OCI-LY3 (cell line): ENCODE measurements at regions not wholly inside any gene's neighbourhood (a gene's known extent, or its start where the extent isn't known, plus 50 kb on each side); places are given as distances from the start of the nearest gene placed in this dataset.
A peak's percentile ranks its signal among the peaks of the same experiment; 100 is the strongest.
"Not testable (repeated sequence)": the region's sequence is repeated elsewhere in the genome, so short reads cannot be mapped to it uniquely, and the experiment has no call there.

Experiments used
- H2AFZ ChIP-seq: fragments of 200-600, 300-600 bp; shearing (Covaris generic); 2 replicates; pipeline ENCODE4 v1.6.0; 2014; ENCODE audit warnings: antibody characterized with exemption, low read depth, low read length
- H3K27ac ChIP-seq: fragments of 200-600, 300-600 bp; sonication (generic); 2 replicates; pipeline ENCODE4 v1.5.1; 2014; ENCODE audit warnings: mild to moderate bottlenecking, low read length, moderate library complexity, mixed read lengths
- H3K27me3 ChIP-seq: fragments of 200-600, 300-600 bp; sonication (generic); 2 replicates; pipeline ENCODE4 v1.6.1; 2014; ENCODE audit warnings: low read depth, low read length, mixed read lengths
- H3K36me3 ChIP-seq: fragments of 200-600, 300-600 bp; sonication (generic); replicated peaks from 2 replicates; pipeline ENCODE3; 2014; ENCODE audit warnings: low read depth, low read length, mixed read lengths
- H3K4me1 ChIP-seq: fragments of 300-600, 200-600 bp; sonication (generic); 2 replicates; pipeline ENCODE4 v1.6.1; 2014; ENCODE audit warnings: low read length, mixed read lengths
- H3K4me2 ChIP-seq: fragments of 200-600, 300-600 bp; sonication (generic); 2 replicates; pipeline ENCODE4 v1.6.1; 2014; ENCODE audit warnings: low read length, mixed read lengths
- H3K4me3 ChIP-seq: fragments of 300-600, 200-600 bp; sonication (generic); 2 replicates; pipeline ENCODE4 v1.5.1; 2014; ENCODE audit warnings: antibody characterized with exemption, mild to moderate bottlenecking, low read length, moderate library complexity
- H3K79me2 ChIP-seq: fragments of 300-600, 200-600 bp; shearing (Covaris generic); 2 replicates; pipeline ENCODE4 v1.6.1; 2014; ENCODE audit warnings: mild to moderate bottlenecking, low read length, mixed read lengths
- H3K9ac ChIP-seq: fragments of 300-600, 200-600 bp; shearing (Covaris generic); 2 replicates; pipeline ENCODE4 v1.6.0; 2014; ENCODE audit warnings: mild to moderate bottlenecking, low read length, moderate library complexity
- H3K9me3 ChIP-seq: fragments of 200-600, 300-600 bp; shearing (Covaris generic); 2 replicates; pipeline ENCODE4 v1.6.1; 2014; ENCODE audit warnings: low read length, mixed read lengths; ENCODE audit not compliant: insufficient read depth
- H4K20me1 ChIP-seq: fragments of 200-600, 300-600 bp; sonication (generic); 2 replicates; pipeline ENCODE4 v1.6.1; 2016; ENCODE audit warnings: low read length, mixed read lengths; ENCODE audit not compliant: insufficient read depth
- CTCF ChIP-seq: fragments of 200-600, 300-600 bp; sonication (generic); IDR thresholded peaks from 2 replicates; pipeline ENCODE4 v1.5.1; 2014; ENCODE audit warnings: antibody characterized with exemption, low read length, low read depth
- EZH2phosphoT487 ChIP-seq: fragments of 200-600 bp; shearing (Covaris generic); IDR thresholded peaks from 2 replicates; pipeline ENCODE4 v1.6.1; 2018; ENCODE audit warnings: antibody characterized with exemption, mixed run types, low read depth

DNA sequence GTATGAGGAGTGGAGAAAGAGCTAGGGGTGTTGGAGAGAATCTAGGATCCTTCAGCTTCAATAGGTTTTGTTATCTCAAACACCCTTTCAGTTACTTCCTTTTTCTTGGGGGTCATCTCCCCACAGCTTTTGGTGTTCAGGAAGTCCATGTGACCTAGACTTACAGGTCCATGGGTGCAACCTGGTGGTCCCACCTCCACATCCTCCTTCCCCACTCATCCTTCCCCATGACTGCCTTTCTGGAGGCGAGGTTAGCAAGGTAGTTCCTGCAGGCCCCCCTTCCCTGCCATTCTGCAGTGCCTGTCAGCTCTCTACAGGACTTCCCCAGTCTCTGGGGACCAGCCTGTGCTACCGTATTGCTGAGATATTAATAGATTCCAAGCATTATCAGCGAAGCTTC lies 107.6 kb downstream of the TMEM17 start:
- Histone ChIP-seq H3K4me1 (peaks cover 9% of the 10 kb centered on the region), H3K4me2 (peak overlapping the region; percentile 27), H2AFZ (peak overlapping the region; percentile 59)

GRCh38 chr2:62396880-62397279 lies 109.1 kb downstream of the TMEM17 start:
- Histone ChIP-seq H3K27ac (no peak overlapping the region), H2AFZ (no peak overlapping the region), H3K27me3 (no peaks in the 10 kb centered on the region), H3K79me2 (no peaks in the 10 kb centered on the region), H3K4me1 (peaks cover 9% of the 10 kb centered on the region), H4K20me1 (no peaks in the 10 kb centered on the region), H3K4me3 (no peak overlapping the region), H3K36me3 (no peaks in the 10 kb centered on the region), H3K9me3 (no peaks in the 10 kb centered on the region), H3K4me2 (no peak overlapping the region), H3K9ac (no peak overlapping the region)
- TF ChIP-seq EZH2phosphoT487 (no peak), CTCF (no peak)

More for the DNA sequence above, 107.6 kb downstream of the TMEM17 start:
- H4K20me1 ChIP-seq: no peaks in the 10 kb centered on the region
- H3K27ac ChIP-seq: no peak overlapping the region
- H3K9ac ChIP-seq: no peak overlapping the region
- no peaks in the 10 kb centered on the region for H3K9me3 ChIP-seq
- TF ChIP-seq EZH2phosphoT487 (no peak), CTCF (no peak)
- no peaks in the 10 kb centered on the region for H3K79me2 ChIP-seq
- no peaks in the 10 kb centered on the region for H3K36me3 ChIP-seq
- H3K4me3 ChIP-seq: peak overlapping the region; percentile 10; the same call in 1 of the 2 replicates
- no peaks in the 10 kb centered on the region for H3K27me3 ChIP-seq

DNA sequence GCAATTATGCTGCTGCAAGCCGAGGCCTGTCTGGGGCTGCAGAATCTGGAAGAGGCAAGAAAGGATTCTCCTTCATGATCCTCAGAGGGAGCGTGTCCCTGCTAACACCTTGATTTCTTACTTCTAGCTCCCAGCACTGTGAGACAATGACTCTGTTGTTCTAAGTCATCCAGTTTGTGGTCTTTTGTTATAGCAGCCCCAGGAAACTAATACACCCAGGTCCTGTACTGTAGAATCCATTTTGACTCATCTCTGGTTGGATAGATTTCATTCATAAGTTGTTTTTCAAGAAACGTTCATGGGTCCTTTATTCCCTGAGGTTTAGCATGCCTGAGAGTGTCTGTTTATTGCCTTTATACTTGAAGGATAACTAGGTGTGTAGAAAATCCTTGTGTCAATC lies 112.7 kb downstream of the TMEM17 start:
- Histone ChIP-seq H3K4me2 (no peak overlapping the region), H3K9ac (no peak overlapping the region), H3K79me2 (no peaks in the 10 kb centered on the region), H3K9me3 (no peaks in the 10 kb centered on the region), H2AFZ (no peak overlapping the region), H3K27me3 (no peaks in the 10 kb centered on the region), H3K36me3 (no peaks in the 10 kb centered on the region), H3K4me3 (no peak overlapping the region), H3K4me1 (peaks cover 4% of the 10 kb centered on the region), H3K27ac (no peak overlapping the region), H4K20me1 (no peaks in the 10 kb centered on the region)
- no peak for TF ChIP-seq EZH2phosphoT487
- no peak for TF ChIP-seq CTCF

- H2AFZ ChIP-seq: no peak overlapping the region
- H3K27me3 ChIP-seq: no peaks in the 10 kb centered on the region
- TF ChIP-seq EZH2phosphoT487 (no peak), CTCF (no peak)
- H3K4me2 ChIP-seq: no peak overlapping the region
- no peak overlapping the region for H3K27ac ChIP-seq
- no peak overlapping the region for H3K9ac ChIP-seq
- no peak overlapping the region for H3K4me3 ChIP-seq
- H3K4me1 ChIP-seq: no peaks in the 10 kb centered on the region
- H3K9me3 ChIP-seq: no peaks in the 10 kb centered on the region
- no peaks in the 10 kb centered on the region for H3K79me2 ChIP-seq
- H3K36me3 ChIP-seq: no peaks in the 10 kb centered on the region
- no peaks in the 10 kb centered on the region for H4K20me1 ChIP-seq
These were observed 114.3 kb downstream of the TMEM17 start for GRCh38 chr2:62391696-62392095.

DNA sequence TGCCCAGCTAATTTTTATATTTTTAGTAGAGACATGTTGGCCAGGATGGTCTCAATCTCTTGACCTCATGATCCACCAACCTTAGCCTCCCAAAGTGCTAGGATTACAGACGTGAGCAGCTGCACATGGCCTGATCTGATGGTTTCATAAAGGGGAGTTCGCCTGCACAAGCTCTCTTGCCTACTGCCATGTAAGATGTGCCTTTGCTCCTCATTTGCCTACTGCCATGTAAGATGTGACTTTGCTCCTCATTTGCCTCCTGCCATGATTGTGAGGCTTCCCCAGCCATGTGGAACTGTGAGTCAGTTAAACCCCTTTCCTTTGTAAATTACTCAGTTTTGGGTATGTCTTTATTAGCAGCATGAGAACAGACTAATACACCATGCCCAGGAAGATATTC lies 119.6 kb downstream of the TMEM17 start:
- not testable (repeated sequence) for H4K20me1 ChIP-seq, H3K27ac ChIP-seq, H3K4me3 ChIP-seq, H3K36me3 ChIP-seq, H3K4me2 ChIP-seq, H3K79me2 ChIP-seq, H3K27me3 ChIP-seq, H3K9me3 ChIP-seq, H2AFZ ChIP-seq, H3K4me1 ChIP-seq, H3K9ac ChIP-seq
